DOHH2 (cell line): ENCODE measurements at regions not wholly inside any gene's neighbourhood (a gene's known extent, or its start where the extent isn't known, plus 50 kb on each side); places are given as distances from the start of the nearest gene placed in this dataset.

Experiments used
- H3F3A ChIP-seq: fragments of 200-600 bp; sonication (generic), shearing (Covaris generic); 2 replicates; pipeline ENCODE4 v1.6.0; 2016; ENCODE audit warnings: antibody characterized with exemption, mild to moderate bottlenecking; ENCODE audit not compliant: control insufficient read depth, insufficient read depth
- H3K27ac ChIP-seq: fragments of 200-600 bp; sonication (generic); 2 replicates; pipeline ENCODE4 v1.5.1; 2014; ENCODE audit warnings: low read depth, mild to moderate bottlenecking, low read length, moderate library complexity
- H3K27me3 ChIP-seq: fragments of 200-600 bp; sonication (generic); 2 replicates; pipeline ENCODE4 v1.6.1; 2014; ENCODE audit warnings: mild to moderate bottlenecking, low read length, mixed read lengths; ENCODE audit not compliant: control insufficient read depth
- H3K36me3 ChIP-seq: fragments of 200-600 bp; sonication (generic); 2 replicates; pipeline ENCODE4 v1.6.1; 2014; ENCODE audit warnings: mild to moderate bottlenecking, low read length, moderate library complexity, mixed read lengths; ENCODE audit not compliant: control insufficient read depth
- H3K4me1 ChIP-seq: fragments of 200-600 bp; sonication (generic); 2 replicates; pipeline ENCODE4 v1.6.1; 2014; ENCODE audit warnings: mild to moderate bottlenecking, low read length, mixed read lengths; ENCODE audit not compliant: control insufficient read depth
- H3K4me2 ChIP-seq: fragments of 200-600 bp; sonication (generic); 2 replicates; pipeline ENCODE4 v1.6.0; 2014; ENCODE audit warnings: mild to moderate bottlenecking, low read length, moderate library complexity
- H3K4me3 ChIP-seq: fragments of 200-600 bp; sonication (generic); 2 replicates; pipeline ENCODE4 v1.5.1; 2014; ENCODE audit warnings: mild to moderate bottlenecking, low read length, mixed read lengths
- H3K79me2 ChIP-seq: fragments of 200-600 bp; sonication (generic); 2 replicates; pipeline ENCODE4 v1.6.1; 2014; ENCODE audit warnings: mild to moderate bottlenecking, low read length, mixed read lengths; ENCODE audit not compliant: control insufficient read depth
- H3K9me2 ChIP-seq: fragments of 200-600 bp; sonication (generic); replicated peaks from 2 replicates; pipeline ENCODE4 v1.6.1; 2014; ENCODE audit warnings: mild to moderate bottlenecking, low read length, mixed read lengths; ENCODE audit not compliant: control insufficient read depth
- H3K9me3 ChIP-seq: fragments of 200-600 bp; sonication (generic); 2 replicates; pipeline ENCODE4 v1.6.1; 2014; ENCODE audit warnings: antibody characterized with exemption, low read length, mixed read lengths; ENCODE audit not compliant: control insufficient read depth, insufficient read depth
- H4K20me1 ChIP-seq: fragments of 200-600 bp; sonication (generic); 2 replicates; pipeline ENCODE4 v1.6.0; 2014; ENCODE audit warnings: low read depth, mild to moderate bottlenecking, antibody characterized with exemption, low read length, moderate library complexity; ENCODE audit not compliant: control insufficient read depth, insufficient read depth
- EZH2phosphoT487 ChIP-seq: fragments of 200-600 bp; sonication (generic); IDR thresholded peaks from 2 replicates; pipeline ENCODE4 v1.6.1; 2017; ENCODE audit warnings: borderline replicate concordance, mild to moderate bottlenecking, antibody characterized with exemption, low read length, moderate library complexity, mixed read lengths
- TF ChIP-seq, protein P1 (sequence below): fragments of 200-600 bp; sonication (generic); IDR thresholded peaks from one replicate; pipeline ENCODE4 v1.5.1; 2014; ENCODE audit warnings: antibody characterized with exemption, mild to moderate bottlenecking, low read depth, low read length; ENCODE audit not compliant: poor library complexity, severe bottlenecking

DNA sequence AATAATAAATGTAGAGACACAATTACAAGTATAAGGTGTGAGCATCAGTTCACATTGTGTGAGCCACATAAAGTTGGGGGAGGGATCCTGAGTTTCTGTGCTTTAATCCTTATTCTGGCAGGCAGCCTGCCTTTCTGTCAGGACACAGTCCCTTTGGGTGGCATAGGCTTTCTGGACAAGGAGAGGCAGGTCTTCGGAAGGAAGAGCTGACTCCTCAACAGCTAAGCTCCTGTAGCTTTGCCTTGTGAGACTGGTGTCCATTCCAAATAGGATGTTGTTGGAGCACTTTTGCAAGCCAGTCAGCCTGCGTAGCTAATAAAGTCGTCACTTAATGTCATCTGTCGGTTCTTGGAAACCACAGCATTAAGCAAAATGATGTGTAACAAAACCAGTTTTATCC is 151.9 kb upstream of the MCTP2 start:
- Histone ChIP-seq H3K79me2 (no peaks in the 10 kb centered on the region), H3K4me2 (no peak overlapping the region), H3K27ac (no peak overlapping the region), H3K9me3 (no peaks in the 10 kb centered on the region), H3K36me3 (no peaks in the 10 kb centered on the region), H3K9me2 (no peaks in the 10 kb centered on the region), H3K27me3 (no peaks in the 10 kb centered on the region), H3F3A (no peaks in the 10 kb centered on the region), H4K20me1 (no peaks in the 10 kb centered on the region), H3K4me3 (no peak overlapping the region), H3K4me1 (no peaks in the 10 kb centered on the region)
- TF ChIP-seq, protein P1, sequence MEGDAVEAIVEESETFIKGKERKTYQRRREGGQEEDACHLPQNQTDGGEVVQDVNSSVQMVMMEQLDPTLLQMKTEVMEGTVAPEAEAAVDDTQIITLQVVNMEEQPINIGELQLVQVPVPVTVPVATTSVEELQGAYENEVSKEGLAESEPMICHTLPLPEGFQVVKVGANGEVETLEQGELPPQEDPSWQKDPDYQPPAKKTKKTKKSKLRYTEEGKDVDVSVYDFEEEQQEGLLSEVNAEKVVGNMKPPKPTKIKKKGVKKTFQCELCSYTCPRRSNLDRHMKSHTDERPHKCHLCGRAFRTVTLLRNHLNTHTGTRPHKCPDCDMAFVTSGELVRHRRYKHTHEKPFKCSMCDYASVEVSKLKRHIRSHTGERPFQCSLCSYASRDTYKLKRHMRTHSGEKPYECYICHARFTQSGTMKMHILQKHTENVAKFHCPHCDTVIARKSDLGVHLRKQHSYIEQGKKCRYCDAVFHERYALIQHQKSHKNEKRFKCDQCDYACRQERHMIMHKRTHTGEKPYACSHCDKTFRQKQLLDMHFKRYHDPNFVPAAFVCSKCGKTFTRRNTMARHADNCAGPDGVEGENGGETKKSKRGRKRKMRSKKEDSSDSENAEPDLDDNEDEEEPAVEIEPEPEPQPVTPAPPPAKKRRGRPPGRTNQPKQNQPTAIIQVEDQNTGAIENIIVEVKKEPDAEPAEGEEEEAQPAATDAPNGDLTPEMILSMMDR, result no peak
- no peak for TF ChIP-seq EZH2phosphoT487

DNA sequence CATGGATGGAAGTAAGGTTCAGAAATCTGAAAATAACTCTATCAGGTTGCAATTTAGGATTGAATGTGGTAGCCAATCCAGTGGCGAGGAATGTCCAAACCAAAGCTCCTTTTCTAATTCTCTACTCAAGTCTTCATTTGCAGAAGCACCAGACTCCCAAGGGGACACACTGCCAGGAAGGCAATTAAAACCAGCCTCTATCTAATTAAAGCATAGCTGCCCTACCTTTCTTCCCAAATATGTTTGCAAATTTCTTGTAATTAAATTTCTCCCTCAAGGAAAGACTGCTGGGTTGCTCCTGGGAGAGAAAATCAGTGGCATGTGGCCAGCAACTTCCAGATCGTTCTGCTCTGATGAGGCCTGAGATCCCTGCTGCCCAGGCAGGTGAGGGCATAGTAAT is 153.4 kb upstream of the MCTP2 start:
- Histone ChIP-seq H3K79me2 (no peaks in the 10 kb centered on the region), H3K9me3 (no peaks in the 10 kb centered on the region), H3K27ac (no peak overlapping the region), H3K9me2 (no peaks in the 10 kb centered on the region), H3K4me3 (no peak overlapping the region), H3K27me3 (no peaks in the 10 kb centered on the region), H4K20me1 (no peaks in the 10 kb centered on the region), H3K4me1 (no peaks in the 10 kb centered on the region), H3F3A (no peaks in the 10 kb centered on the region), H3K36me3 (no peaks in the 10 kb centered on the region), H3K4me2 (no peak overlapping the region)
- TF ChIP-seq, protein P1, result no peak
- TF ChIP-seq EZH2phosphoT487, result no peak

DNA sequence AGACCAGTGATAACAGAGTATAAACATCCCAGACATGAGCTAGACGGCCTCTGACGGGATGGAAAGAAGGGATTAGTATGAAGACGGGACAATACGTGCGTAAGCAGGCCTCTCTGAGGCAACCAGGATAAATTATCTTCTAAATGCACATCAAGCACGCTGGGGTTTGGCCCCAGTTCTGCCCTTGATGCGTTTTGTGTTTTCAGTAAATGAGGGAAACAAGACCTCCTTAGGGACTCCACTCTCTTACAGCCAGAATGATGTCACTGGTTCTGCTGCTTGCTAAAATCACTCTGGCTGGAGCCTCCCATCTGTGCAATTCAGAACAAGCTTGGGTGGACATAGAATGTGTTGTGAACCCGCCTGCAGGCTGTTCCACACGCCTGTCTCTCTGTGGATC is 156.0 kb upstream of the MCTP2 start:
- no peaks in the 10 kb centered on the region for H3K36me3 ChIP-seq
- no peak overlapping the region for H3K4me3 ChIP-seq
- no peaks in the 10 kb centered on the region for H3K79me2 ChIP-seq

More for the DNA sequence above, 156.0 kb upstream of the MCTP2 start:
- H3K4me2 ChIP-seq, result no peak overlapping the region
- no peak overlapping the region for H3K27ac ChIP-seq
- peaks cover 6% of the 10 kb centered on the region for H3K27me3 ChIP-seq
- no peaks in the 10 kb centered on the region for H4K20me1 ChIP-seq
- H3K9me2 ChIP-seq, result no peaks in the 10 kb centered on the region
- no peak for TF ChIP-seq EZH2phosphoT487
- TF ChIP-seq, protein P1, result no peak
- no peaks in the 10 kb centered on the region for H3K9me3 ChIP-seq
- no peaks in the 10 kb centered on the region for H3F3A ChIP-seq
- H3K4me1 ChIP-seq, result no peaks in the 10 kb centered on the region
